ENCODE measurements at regions not wholly inside any gene's neighbourhood (a gene's known extent, or its start where the extent isn't known, plus 50 kb on each side); places are given as distances from the start of the nearest gene placed in this dataset.

GRCh38 chr12:28099871-28100270 lies 90.4 kb upstream of the CCDC91 start:
- TF ChIP-seq EHF (CRISPR knock-in tag; IDR thresholded peaks at IDR 0.05) (no peak), FOSB (CRISPR knock-in tag; IDR thresholded peaks at IDR 0.05) (no peak), RCOR1 (IDR thresholded peaks at IDR 0.05; ENCODE audit: low read depth, low read length) (no peak), ZFP36 (IDR thresholded peaks at IDR 0.05; ENCODE audit: borderline replicate concordance, partially characterized antibody) (no peak), HDAC2 (IDR thresholded peaks at IDR 0.05) (no peak), FOSL2 (IDR thresholded peaks at IDR 0.05) (no peak), FOSL2 (CRISPR knock-in tag; IDR thresholded peaks at IDR 0.05) (no peak), CTCF (IDR thresholded peaks at IDR 0.05) (no peak), MAFK (IDR thresholded peaks at IDR 0.05; ENCODE audit: partially characterized antibody) (no peak), EHMT2 (IDR thresholded peaks at IDR 0.05; ENCODE audit: low read depth) (no peak), RAD21 (conservative IDR thresholded peaks at IDR 0.05 in 1 of 2, IDR thresholded peaks at IDR 0.05 in 1 of 2) (no peak), KDM5A (IDR thresholded peaks at IDR 0.05) (no peak)
- ATAC-seq (no peak), DNase-seq (ENCODE audit: low read depth in 1 of 2, low spot score in 1 of 2) (no peak), FAIRE-seq (no peak)
- WGBS (ENCODE audit: missing lambda C conversion rate): 84% methylated on average over 2 of the region's 2 CpGs
- no peak overlapping the region for H3K27ac ChIP-seq
- H3K4me2 ChIP-seq: no peak overlapping the region
- no peak overlapping the region for H3K4me3 ChIP-seq
- CTCF ChIA-PET: no interaction called here
- POLR2A ChIA-PET: no interaction called here
- H3K4me1 ChIP-seq: no peaks in the 10 kb centered on the region
- H3K9me3 ChIP-seq: no peaks in the 10 kb centered on the region

GRCh38 chr12:28100717-28101116 lies 89.5 kb upstream of the CCDC91 start:
- no peak for ATAC-seq
- POLR2A ChIA-PET: no interaction called here
- no peaks in the 10 kb centered on the region for H3K9me3 ChIP-seq
- no peak for DNase-seq (ENCODE audit: low read depth in 1 of 2, low spot score in 1 of 2)
- H3K4me2 ChIP-seq: no peak overlapping the region
- no peak overlapping the region for H3K4me3 ChIP-seq
- H3K4me1 ChIP-seq: no peaks in the 10 kb centered on the region
- TF ChIP-seq FOSL2 (IDR thresholded peaks at IDR 0.05) (no peak), FOSL2 (CRISPR knock-in tag; IDR thresholded peaks at IDR 0.05) (no peak), SMC3 (IDR thresholded peaks at IDR 0.05) (no peak), EP300 (IDR thresholded peaks at IDR 0.05) (no peak), HOXA7 (CRISPR knock-in tag; IDR thresholded peaks at IDR 0.05) (no peak), CBX2 (IDR thresholded peaks at IDR 0.05; ENCODE audit: borderline replicate concordance, low read depth) (no peak), GATA3 (IDR thresholded peaks at IDR 0.05; ENCODE audit: borderline replicate concordance) (no peak), ZSCAN20 (CRISPR knock-in tag; IDR thresholded peaks at IDR 0.05) (no peak), POLR2AphosphoS2 (conservative IDR thresholded peaks at IDR 0.05; ENCODE audit: low read length) (no peak), ZFP36 (IDR thresholded peaks at IDR 0.05; ENCODE audit: borderline replicate concordance, partially characterized antibody) (no peak), TP53 (CRISPR knock-in tag; IDR thresholded peaks at IDR 0.05) (no peak), CHD4 (IDR thresholded peaks at IDR 0.05; ENCODE audit: borderline replicate concordance) (no peak), HEYL (CRISPR knock-in tag; IDR thresholded peaks at IDR 0.05) (no peak), MAFK (IDR thresholded peaks at IDR 0.05; ENCODE audit: partially characterized antibody) (no peak), ZC3H11A (IDR thresholded peaks at IDR 0.05) (no peak)
- CTCF ChIA-PET: interaction anchor here (0.6 kb wide), 1 partner anchor 789 kb away, joined by 4 read pairs; no protein-coding TSS in a partner anchor
- H3K27ac ChIP-seq: no peak overlapping the region
- 29% methylated on average over 1 of the region's 1 CpG for WGBS (ENCODE audit: missing lambda C conversion rate)
- no peak for FAIRE-seq

GRCh38 chr12:28104316-28104715 lies 85.9 kb upstream of the CCDC91 start:
- ATAC-seq (no peak), FAIRE-seq (no peak), DNase-seq (ENCODE audit: low read depth in 1 of 2, low spot score in 1 of 2) (no peak)
- Histone ChIP-seq H3K9me3 (no peaks in the 10 kb centered on the region), H3K4me2 (no peak overlapping the region), H3K27ac (no peak overlapping the region), H3K4me3 (no peak overlapping the region), H3K4me1 (no peaks in the 10 kb centered on the region)
- TF ChIP-seq POLR2AphosphoS2 (conservative IDR thresholded peaks at IDR 0.05; ENCODE audit: low read length) (no peak), E2F6 (IDR thresholded peaks at IDR 0.05; ENCODE audit: borderline replicate concordance, low read depth) (no peak), NPAS2 (CRISPR knock-in tag; IDR thresholded peaks at IDR 0.05; ENCODE audit: borderline replicate concordance) (no peak), ZC3H11A (IDR thresholded peaks at IDR 0.05) (no peak), KDM5A (IDR thresholded peaks at IDR 0.05) (no peak), CTCF (IDR thresholded peaks at IDR 0.05) (no peak), MAX (IDR thresholded peaks at IDR 0.05) (no peak), USF2 (IDR thresholded peaks at IDR 0.05) (no peak), ZNF302 (CRISPR knock-in tag; IDR thresholded peaks at IDR 0.05) (no peak), PBX3 (IDR thresholded peaks at IDR 0.05) (no peak), SMC3 (IDR thresholded peaks at IDR 0.05) (no peak), EHMT2 (IDR thresholded peaks at IDR 0.05; ENCODE audit: low read depth) (no peak), CEBPB (IDR thresholded peaks at IDR 0.05) (no peak)
- POLR2A ChIA-PET: no interaction called here
- CTCF ChIA-PET: no interaction called here
- WGBS (ENCODE audit: missing lambda C conversion rate): 88% methylated on average over 2 of the region's 2 CpGs
